UCSD-AML1 (cell line): ENCODE measurements at regions not wholly inside any gene's neighbourhood (a gene's known extent, or its start where the extent isn't known, plus 50 kb on each side); places are given as distances from the start of the nearest gene placed in this dataset.
"Not testable (repeated sequence)": the region's sequence is repeated elsewhere in the genome, so short reads cannot be mapped to it uniquely, and the experiment has no call there.

ENCODE experiments used
- DNase-seq: peaks from one replicate; lab custom pipeline; 2025; ENCODE audit not compliant: unreplicated experiment; lab: John Stamatoyannopoulos, UW

GRCh38 chr6:130604841-130605399 lies 222.3 kb upstream of the SMLR1 start:
- no peak for DNase-seq

- DNase-seq = no peak
Observed at GRCh38 chr6:130610303-130610702, 216.9 kb upstream of the SMLR1 start.

DNA sequence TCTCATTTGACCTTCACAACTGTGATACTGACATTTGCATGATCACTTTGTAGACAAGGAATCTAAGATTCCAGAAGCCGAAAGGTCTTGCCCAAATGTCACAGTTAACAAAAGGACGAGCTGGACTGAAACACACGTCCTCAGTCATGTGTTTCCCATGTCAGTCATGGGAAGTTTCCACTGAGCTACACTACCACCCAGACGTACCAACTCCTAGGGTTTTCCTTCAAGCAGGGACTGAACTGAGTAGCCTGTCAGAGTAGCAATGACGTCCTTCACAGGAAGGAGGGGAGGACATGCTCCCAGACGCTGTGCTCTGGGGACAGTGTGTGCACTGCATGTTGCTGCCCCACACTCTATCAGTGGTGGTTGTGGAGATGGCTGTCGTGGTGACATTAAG lies 215.8 kb upstream of the SMLR1 start:
- DNase-seq = no peak

GRCh38 chr6:130613176-130613575 lies 214.0 kb upstream of the SMLR1 start:
- DNase-seq = no peak

GRCh38 chr6:130615816-130616215 lies 211.4 kb upstream of the SMLR1 start:
- DNase-seq = no peak

DNA sequence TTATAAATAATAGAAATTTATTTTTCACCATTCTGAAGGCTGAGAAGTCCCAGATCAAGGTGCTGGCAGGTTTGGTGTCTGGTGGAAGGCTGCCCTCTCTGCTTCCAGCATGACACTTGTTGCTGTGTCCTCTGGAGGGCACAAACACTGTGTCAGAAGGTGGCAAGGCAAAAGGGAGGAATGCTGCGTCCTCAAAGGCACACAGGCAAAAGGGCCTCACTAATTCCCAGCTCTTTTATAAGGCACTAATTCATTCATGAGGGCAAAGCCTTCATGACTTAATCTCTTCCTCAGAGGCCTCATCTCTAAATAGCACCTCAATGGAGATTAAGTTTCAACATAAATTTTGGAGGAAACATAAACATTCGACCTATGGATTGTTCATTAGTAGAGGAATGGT lies 209.5 kb upstream of the SMLR1 start:
- DNase-seq = no peak

DNA sequence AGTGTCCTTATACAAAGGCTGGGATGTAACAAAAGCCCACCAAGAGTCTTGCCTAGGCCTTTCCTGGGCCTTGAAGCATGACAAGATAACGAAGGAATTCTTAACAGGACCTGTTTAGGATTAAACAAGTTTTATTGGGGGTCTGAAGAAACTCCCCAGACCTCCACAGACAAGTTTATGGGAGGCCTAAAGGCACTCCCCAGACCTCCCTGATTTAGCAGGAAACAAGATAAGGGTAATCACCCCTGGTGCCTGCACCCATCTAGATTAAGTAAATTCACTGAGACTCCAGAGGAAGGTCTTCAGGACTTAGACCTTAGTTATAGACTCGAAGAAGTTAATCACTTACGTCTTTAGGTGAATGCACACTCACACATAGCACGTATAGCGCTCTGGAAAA lies 208.4 kb upstream of the SMLR1 start:
- not testable (repeated sequence) for DNase-seq

GRCh38 chr6:130620338-130620781 lies 206.8 kb upstream of the SMLR1 start:
- DNase-seq = no peak

GRCh38 chr6:130622142-130622541 lies 205.1 kb upstream of the SMLR1 start:
- DNase-seq = no peak

- DNase-seq = no peak
Observed at GRCh38 chr6:130624046-130624445, 203.2 kb upstream of the SMLR1 start.

GRCh38 chr6:130625825-130626527 lies 201.2 kb upstream of the SMLR1 start:
- no peak for DNase-seq

GRCh38 chr6:130628862-130629261 lies 198.3 kb upstream of the SMLR1 start:
- no peak for DNase-seq

- DNase-seq = no peak
Observed at GRCh38 chr6:130629640-130630039, 197.6 kb upstream of the SMLR1 start.

DNA sequence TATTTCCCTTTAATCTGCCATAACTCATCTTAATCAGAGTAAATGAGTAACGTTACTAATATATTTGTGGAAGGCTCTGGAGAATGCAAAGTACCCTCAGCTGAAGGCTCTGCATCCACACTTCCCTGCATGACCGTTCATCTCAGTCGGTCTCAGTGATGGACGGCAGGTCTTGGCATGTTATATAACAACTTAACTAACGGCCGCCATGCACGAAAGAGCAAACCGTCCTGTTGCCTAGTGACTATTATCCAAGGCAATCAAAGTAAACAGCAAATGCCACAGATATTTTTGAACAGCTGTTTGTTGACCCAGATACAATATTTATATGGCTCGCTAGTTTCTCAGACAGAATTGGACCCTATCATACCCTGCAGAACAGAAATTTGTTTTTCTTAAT lies 194.9 kb upstream of the SMLR1 start:
- DNase-seq = no peak

DNA sequence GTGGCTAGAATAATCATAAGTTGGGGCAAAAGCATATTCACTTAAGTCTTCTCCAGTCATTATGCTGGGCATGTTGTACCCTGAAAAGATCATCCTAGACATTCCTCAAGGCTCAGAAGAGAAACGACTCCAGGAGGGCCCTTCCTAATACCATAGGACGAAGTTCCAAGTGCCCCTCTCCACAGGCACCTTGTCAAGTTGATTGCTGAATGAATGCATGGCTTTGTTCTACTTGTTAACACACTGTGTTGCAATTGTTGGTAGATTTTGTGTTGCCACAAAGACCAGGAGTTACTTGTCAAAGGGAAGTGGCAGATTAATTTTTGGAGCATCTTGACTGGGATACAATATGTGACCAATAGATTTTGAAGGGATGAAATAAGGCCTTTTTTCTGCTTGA lies 194.3 kb upstream of the SMLR1 start:
- no peak for DNase-seq

DNA sequence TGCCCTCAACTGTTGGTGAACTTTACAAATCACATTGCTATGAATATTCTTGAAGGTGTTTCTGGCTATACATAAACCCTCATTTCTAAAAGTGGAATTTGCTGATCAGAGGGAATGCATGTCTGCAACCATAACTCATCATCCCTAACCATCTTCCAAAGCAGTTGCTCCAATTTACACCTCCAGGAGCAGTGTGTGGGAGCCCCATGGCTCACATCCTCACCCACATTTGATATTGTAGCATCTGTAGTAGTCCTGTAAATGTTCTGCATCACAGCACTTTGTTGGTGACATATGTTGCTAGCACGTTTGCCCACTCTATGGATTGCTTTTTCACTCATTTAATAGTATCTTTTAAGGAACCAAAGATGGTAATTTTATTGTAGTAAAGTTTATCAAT lies 183.8 kb upstream of the SMLR1 start:
- DNase-seq = no peak

- DNase-seq = no peak
Observed at GRCh38 chr6:130644175-130644574, 183.0 kb upstream of the SMLR1 start.

GRCh38 chr6:130644769-130645168 lies 182.4 kb upstream of the SMLR1 start:
- DNase-seq = not testable (repeated sequence)

- DNase-seq = no peak
Observed at GRCh38 chr6:130647246-130647645, 180.0 kb upstream of the SMLR1 start.

DNA sequence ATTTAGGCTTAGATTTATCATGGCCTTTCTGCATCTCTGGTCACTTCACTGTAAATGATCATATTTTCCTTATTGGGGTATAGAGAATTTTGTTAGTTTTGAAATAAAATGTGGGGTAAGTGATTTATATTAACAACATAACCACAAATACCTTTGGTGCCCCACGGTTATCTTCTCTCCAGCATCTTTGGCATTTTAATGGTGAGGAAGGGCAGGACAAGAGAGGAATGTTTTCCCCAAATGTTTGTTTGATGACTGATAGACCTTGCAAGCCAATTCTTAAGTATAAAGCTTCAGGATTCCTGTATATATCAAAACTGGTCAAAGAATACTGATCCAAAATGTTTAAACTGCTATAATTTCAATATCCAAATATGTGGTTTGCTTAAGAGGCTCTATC lies 171.6 kb upstream of the SMLR1 start:
- DNase-seq = no peak

DNA sequence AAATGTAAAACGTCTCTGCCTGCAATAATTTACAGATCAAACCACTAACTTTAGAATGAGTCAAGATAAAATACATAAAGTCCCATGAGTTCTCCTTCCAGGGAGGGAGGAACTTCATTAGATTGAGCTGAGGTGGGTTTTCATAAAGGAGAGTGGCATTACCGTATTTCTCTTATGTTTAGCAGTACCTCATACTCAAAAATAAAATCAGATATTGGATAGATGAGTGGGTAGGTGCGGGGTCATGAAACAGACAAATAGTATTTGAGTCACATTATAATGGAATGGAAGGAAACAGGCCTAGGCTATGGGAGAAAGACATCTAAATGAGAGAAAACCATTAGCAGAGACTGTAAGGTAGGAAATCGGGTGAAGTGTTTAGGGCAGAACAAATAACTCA lies 166.1 kb upstream of the SMLR1 start:
- no peak for DNase-seq

GRCh38 chr6:130666786-130667185 lies 160.4 kb upstream of the SMLR1 start:
- peak; percentile 45 for DNase-seq

DNA sequence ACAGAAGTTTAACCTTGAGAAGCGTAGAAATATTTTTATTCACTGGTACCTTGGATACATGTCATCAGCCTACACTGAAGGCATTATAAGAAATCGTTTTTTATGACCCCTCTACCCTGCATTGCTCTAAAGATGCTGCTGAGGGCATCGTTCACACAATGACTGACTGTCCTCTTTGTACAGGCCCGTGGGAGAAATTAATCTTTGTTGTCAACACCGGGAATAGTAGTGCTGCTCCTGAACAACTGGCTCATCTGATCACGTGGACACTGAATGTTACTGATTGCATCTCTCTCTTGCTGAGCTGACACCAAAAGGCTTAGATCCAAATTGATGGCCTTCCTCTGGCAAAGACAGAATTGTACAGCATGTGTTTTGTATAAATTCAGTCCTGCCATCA lies 157.1 kb upstream of the SMLR1 start:
- DNase-seq = no peak
